SK-N-SH (cell line): ENCODE measurements at regions not wholly inside any gene's neighbourhood (a gene's known extent, or its start where the extent isn't known, plus 50 kb on each side); places are given as distances from the start of the nearest gene placed in this dataset.

Experiments used
- CTCF ChIA-PET: fragments of 300-600, 350-600 bp; formaldehyde crosslinking; extraction: SDS; loops from one replicate; lab custom pipeline; 2021; lab: Yijun Ruan, JAX
- POLR2A ChIA-PET: fragments of 350-600 bp; sonication (Branson Sonifier 250); formaldehyde crosslinking; extraction: SDS; loops from one replicate; lab custom pipeline; 2020; ENCODE audit warnings: antibody characterized with exemption, inconsistent platforms; lab: Yijun Ruan, JAX
- DNase-seq: peaks from one replicate; pipeline ENCODE4 v3.0.0; 2012
- H2AFZ ChIP-seq: fragments of 200-600 bp; sonication (generic); 2 replicates; pipeline ENCODE4 v1.8.1; 2016; ENCODE audit warnings: antibody characterized with exemption, mild to moderate bottlenecking, low read depth
- H3F3A ChIP-seq: fragments of 200-600 bp; sonication (generic); replicated peaks from 2 replicates; pipeline ENCODE3; 2016; ENCODE audit warnings: antibody characterized with exemption, mild to moderate bottlenecking; ENCODE audit not compliant: insufficient read depth
- H3K27ac ChIP-seq, 2 experiments: fragments of 200-500 bp in 1 of 2; fragments of 200-600 bp in 1 of 2; sonication (Bioruptor generic) in 1 of 2; sonication (generic), shearing (Covaris generic) in 1 of 2; 2 replicates each; pipeline versions ENCODE4 v1.5.1 to v1.6.1; 2014 to 2016; ENCODE audit warnings: low read depth in 2 of 2, inconsistent platforms in 1 of 2, low read length in 1 of 2, mild to moderate bottlenecking in 1 of 2, mixed read lengths in 1 of 2
- H3K27me3 ChIP-seq: fragments of 200-600 bp; sonication (generic), shearing (Covaris generic); 2 replicates; pipeline ENCODE4 v1.6.1; 2016; ENCODE audit warnings: mixed run types; ENCODE audit not compliant: insufficient read depth
- H3K36me3 ChIP-seq, 2 experiments: fragments of 200-500 bp in 1 of 2; fragments of 200-600 bp in 1 of 2; sonication (Bioruptor generic) in 1 of 2; sonication (generic) in 1 of 2; replicated peaks in 1 of 2; 2 replicates each; pipeline versions ENCODE3 to v1.5.1; 2014 to 2016; ENCODE audit warnings: low read length in 1 of 2, mild to moderate bottlenecking in 1 of 2; ENCODE audit not compliant: insufficient read depth in 2 of 2, control insufficient read depth in 1 of 2
- H3K4me1 ChIP-seq, 2 experiments: fragments of 200-500 bp in 1 of 2; fragments of 200-600 bp in 1 of 2; sonication (Bioruptor generic) in 1 of 2; sonication (generic), shearing (Covaris generic) in 1 of 2; 2 replicates each; pipeline versions ENCODE4 v1.5.1 to v1.6.1; 2014 to 2016; ENCODE audit warnings: low read depth in 1 of 2, low read length in 1 of 2, mixed run types in 1 of 2; ENCODE audit not compliant: insufficient read depth in 2 of 2, control insufficient read depth in 1 of 2
- H3K4me2 ChIP-seq: fragments of 200-600 bp; sonication (generic), shearing (Covaris generic); 2 replicates; pipeline ENCODE4 v1.6.1; 2017; ENCODE audit warnings: mixed run types
- H3K4me3 ChIP-seq, 2 experiments: fragments of 200-500 bp in 1 of 2; fragments of 200-600 bp in 1 of 2; sonication (Bioruptor generic) in 1 of 2; sonication (generic), shearing (Covaris generic) in 1 of 2; 2 replicates each; pipeline versions ENCODE4 v1.5.1 to v1.8.1; 2014 to 2016; ENCODE audit warnings: low read depth in 2 of 2, inconsistent platforms in 1 of 2, low read length in 1 of 2, mild to moderate bottlenecking in 1 of 2, mixed read lengths in 1 of 2, moderate library complexity in 1 of 2
- H3K79me2 ChIP-seq: fragments of 200-600 bp; sonication (generic); 2 replicates; pipeline ENCODE4 v1.8.1; 2017; ENCODE audit warnings: mild to moderate bottlenecking; ENCODE audit not compliant: insufficient read depth
- H3K9ac ChIP-seq: fragments of 200-600 bp; sonication (generic); 2 replicates; pipeline ENCODE4 v1.6.1; 2017; ENCODE audit warnings: mixed run types
- H3K9me2 ChIP-seq: fragments of 200-600 bp; sonication (generic); 2 replicates; pipeline ENCODE4 v1.6.1; 2017; ENCODE audit warnings: mixed run types
- H3K9me3 ChIP-seq: fragments of 200-600 bp; sonication (generic); 2 replicates; pipeline ENCODE4 v1.6.1; 2017; ENCODE audit warnings: mixed run types, mild to moderate bottlenecking, moderate library complexity
- H4K20me1 ChIP-seq: fragments of 200-600 bp; sonication (generic); 2 replicates; pipeline ENCODE4 v1.6.1; 2017; ENCODE audit warnings: mild to moderate bottlenecking, mixed run types; ENCODE audit not compliant: insufficient read depth
- CHD2 ChIP-seq: fragments of 150-350 bp; IDR thresholded peaks from 2 replicates; pipeline ENCODE4 v1.6.1; 2018; ENCODE audit warnings: low read length; ENCODE audit not compliant: partially characterized antibody
- EZH2phosphoT487 ChIP-seq: fragments of 200-600 bp; sonication (generic); IDR thresholded peaks from 2 replicates; pipeline ENCODE4 v1.6.1; 2017; ENCODE audit warnings: low read depth, mixed run types, mild to moderate bottlenecking, antibody characterized with exemption, moderate library complexity, borderline replicate concordance
- GABPA ChIP-seq: IDR thresholded peaks from 2 replicates; pipeline ENCODE4 v1.4.0; 2012; ENCODE audit warnings: low read depth, mild to moderate bottlenecking
- GATA2 ChIP-seq: sonication (generic); formaldehyde crosslinking; IDR thresholded peaks from 2 replicates; pipeline ENCODE4 v1.5.0; 2020; ENCODE audit warnings: mild to moderate bottlenecking, missing genetic modification reagents
- JUND ChIP-seq: IDR thresholded peaks from 2 replicates; pipeline ENCODE4 v1.4.0; 2012
- MXI1 ChIP-seq: IDR thresholded peaks from 2 replicates; pipeline ENCODE4 v1.6.1; 2012; ENCODE audit warnings: mild to moderate bottlenecking, low read depth, low read length, improper control_type of control experiment
- NRF1 ChIP-seq: IDR thresholded peaks from 2 replicates; pipeline ENCODE4 v1.6.1; 2012; ENCODE audit warnings: low read depth, mild to moderate bottlenecking, low read length
- RCOR1 ChIP-seq: fragments of 150-350 bp; IDR thresholded peaks from 2 replicates; pipeline ENCODE4 v1.6.1; 2017; ENCODE audit warnings: antibody characterized with exemption, low read length
- RFX5 ChIP-seq: IDR thresholded peaks from 2 replicates; pipeline ENCODE4 v1.6.1; 2012; ENCODE audit warnings: mild to moderate bottlenecking, improper control_type of control experiment, low read length
- SIN3A ChIP-seq: IDR thresholded peaks from 2 replicates; pipeline ENCODE4 v1.6.1; 2012; ENCODE audit warnings: low read depth, mild to moderate bottlenecking, low read length, moderate library complexity, borderline replicate concordance
- TEAD4 ChIP-seq: IDR thresholded peaks from 2 replicates; pipeline ENCODE4 v1.4.0; 2012; ENCODE audit warnings: mild to moderate bottlenecking, borderline replicate concordance; ENCODE audit not compliant: insufficient read depth
- YY1 ChIP-seq: IDR thresholded peaks from 2 replicates; pipeline ENCODE4 v1.4.0; 2012; ENCODE audit warnings: low read depth, mild to moderate bottlenecking
- ZBTB33 ChIP-seq: IDR thresholded peaks from 2 replicates; pipeline ENCODE4 v1.4.0; 2012; ENCODE audit warnings: low read depth, borderline replicate concordance
- WGBS: methylation state at CpG from one replicate; pipeline ENCODE4 v1.1.6; 2017; ENCODE audit warnings: low lambda C conversion rate; 5-methylcytosine and 5-hydroxymethylcytosine counted together
- TF ChIP-seq, protein P1 (sequence below): IDR thresholded peaks from 2 replicates; pipeline ENCODE4 v1.6.1; 2012; ENCODE audit warnings: mild to moderate bottlenecking, low read depth, low read length, moderate library complexity
- TF ChIP-seq, protein P2 (sequence below): fragments of 150-350 bp; IDR thresholded peaks from 2 replicates; pipeline ENCODE4 v1.6.1; 2016; ENCODE audit warnings: mild to moderate bottlenecking, low read depth, low read length
- TF ChIP-seq, protein P3 (sequence below): IDR thresholded peaks from 2 replicates; pipeline ENCODE4; 2012

GRCh38 chr18:56294484-56295183 lies 343.8 kb downstream of the TXNL1 start (continued):
- TF ChIP-seq, protein P1, sequence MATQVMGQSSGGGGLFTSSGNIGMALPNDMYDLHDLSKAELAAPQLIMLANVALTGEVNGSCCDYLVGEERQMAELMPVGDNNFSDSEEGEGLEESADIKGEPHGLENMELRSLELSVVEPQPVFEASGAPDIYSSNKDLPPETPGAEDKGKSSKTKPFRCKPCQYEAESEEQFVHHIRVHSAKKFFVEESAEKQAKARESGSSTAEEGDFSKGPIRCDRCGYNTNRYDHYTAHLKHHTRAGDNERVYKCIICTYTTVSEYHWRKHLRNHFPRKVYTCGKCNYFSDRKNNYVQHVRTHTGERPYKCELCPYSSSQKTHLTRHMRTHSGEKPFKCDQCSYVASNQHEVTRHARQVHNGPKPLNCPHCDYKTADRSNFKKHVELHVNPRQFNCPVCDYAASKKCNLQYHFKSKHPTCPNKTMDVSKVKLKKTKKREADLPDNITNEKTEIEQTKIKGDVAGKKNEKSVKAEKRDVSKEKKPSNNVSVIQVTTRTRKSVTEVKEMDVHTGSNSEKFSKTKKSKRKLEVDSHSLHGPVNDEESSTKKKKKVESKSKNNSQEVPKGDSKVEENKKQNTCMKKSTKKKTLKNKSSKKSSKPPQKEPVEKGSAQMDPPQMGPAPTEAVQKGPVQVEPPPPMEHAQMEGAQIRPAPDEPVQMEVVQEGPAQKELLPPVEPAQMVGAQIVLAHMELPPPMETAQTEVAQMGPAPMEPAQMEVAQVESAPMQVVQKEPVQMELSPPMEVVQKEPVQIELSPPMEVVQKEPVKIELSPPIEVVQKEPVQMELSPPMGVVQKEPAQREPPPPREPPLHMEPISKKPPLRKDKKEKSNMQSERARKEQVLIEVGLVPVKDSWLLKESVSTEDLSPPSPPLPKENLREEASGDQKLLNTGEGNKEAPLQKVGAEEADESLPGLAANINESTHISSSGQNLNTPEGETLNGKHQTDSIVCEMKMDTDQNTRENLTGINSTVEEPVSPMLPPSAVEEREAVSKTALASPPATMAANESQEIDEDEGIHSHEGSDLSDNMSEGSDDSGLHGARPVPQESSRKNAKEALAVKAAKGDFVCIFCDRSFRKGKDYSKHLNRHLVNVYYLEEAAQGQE, result no peak
- TF ChIP-seq, all 33 proteins: peak for 0

DNA sequence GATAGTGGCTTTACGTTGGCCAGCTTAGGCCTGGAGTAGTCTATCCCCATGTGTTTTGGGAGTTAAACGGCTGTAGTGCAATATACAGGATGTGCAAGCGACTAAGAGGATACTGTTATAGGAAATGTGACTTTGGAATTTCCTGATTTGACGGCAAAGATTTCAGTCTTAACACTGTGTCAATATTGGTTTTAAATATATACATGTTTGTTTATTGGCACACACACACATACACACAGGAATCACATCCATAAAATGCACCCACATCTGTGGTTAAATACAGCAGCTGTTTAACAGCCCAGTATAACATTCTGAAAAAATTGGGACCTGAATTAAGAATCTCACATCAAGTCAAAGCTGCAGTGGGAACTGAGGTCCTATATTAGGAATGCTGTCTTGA lies 347.1 kb downstream of the TXNL1 start:
- H3K4me1 ChIP-seq, result peaks cover 0 to 7% of the 10 kb centered on the region in 2 experiments; a peak in 1 of 4 replicates
- no peaks in the 10 kb centered on the region for H3K27me3 ChIP-seq
- H3K9me2 ChIP-seq, result no peaks in the 10 kb centered on the region
- CTCF ChIA-PET, result interaction anchor here (0.8 kb wide), 1 partner anchor 11 kb away, joined by 3 read pairs; no protein-coding TSS in a partner anchor
- H3K27ac ChIP-seq, result no peak overlapping the region
- H3K4me2 ChIP-seq, result no peak overlapping the region
- TF ChIP-seq ZBTB33 (no peak), RCOR1 (no peak), EZH2phosphoT487 (no peak), SIN3A (no peak), YY1 (no peak), TEAD4 (no peak), JUND (no peak), NRF1 (no peak), GATA2 (no peak), MXI1 (no peak), GABPA (no peak), RFX5 (no peak), CHD2 (no peak)
- TF ChIP-seq, protein P2, sequence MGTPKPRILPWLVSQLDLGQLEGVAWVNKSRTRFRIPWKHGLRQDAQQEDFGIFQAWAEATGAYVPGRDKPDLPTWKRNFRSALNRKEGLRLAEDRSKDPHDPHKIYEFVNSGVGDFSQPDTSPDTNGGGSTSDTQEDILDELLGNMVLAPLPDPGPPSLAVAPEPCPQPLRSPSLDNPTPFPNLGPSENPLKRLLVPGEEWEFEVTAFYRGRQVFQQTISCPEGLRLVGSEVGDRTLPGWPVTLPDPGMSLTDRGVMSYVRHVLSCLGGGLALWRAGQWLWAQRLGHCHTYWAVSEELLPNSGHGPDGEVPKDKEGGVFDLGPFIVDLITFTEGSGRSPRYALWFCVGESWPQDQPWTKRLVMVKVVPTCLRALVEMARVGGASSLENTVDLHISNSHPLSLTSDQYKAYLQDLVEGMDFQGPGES, result no peak
- TF ChIP-seq, protein P1, result no peak
- TF ChIP-seq, protein P3, sequence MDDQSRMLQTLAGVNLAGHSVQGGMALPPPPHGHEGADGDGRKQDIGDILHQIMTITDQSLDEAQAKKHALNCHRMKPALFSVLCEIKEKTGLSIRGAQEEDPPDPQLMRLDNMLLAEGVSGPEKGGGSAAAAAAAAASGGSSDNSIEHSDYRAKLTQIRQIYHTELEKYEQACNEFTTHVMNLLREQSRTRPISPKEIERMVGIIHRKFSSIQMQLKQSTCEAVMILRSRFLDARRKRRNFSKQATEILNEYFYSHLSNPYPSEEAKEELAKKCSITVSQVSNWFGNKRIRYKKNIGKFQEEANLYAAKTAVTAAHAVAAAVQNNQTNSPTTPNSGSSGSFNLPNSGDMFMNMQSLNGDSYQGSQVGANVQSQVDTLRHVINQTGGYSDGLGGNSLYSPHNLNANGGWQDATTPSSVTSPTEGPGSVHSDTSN, result no peak
- H3K36me3 ChIP-seq, result no peaks in the 10 kb centered on the region
- H3K4me3 ChIP-seq, result no peak overlapping the region
- no peak overlapping the region for H3K9ac ChIP-seq
- 70% methylated on average over 4 of the region's 4 CpGs for WGBS
- no peaks in the 10 kb centered on the region for H4K20me1 ChIP-seq
- no peaks in the 10 kb centered on the region for H3F3A ChIP-seq
- no peaks in the 10 kb centered on the region for H3K79me2 ChIP-seq
- H2AFZ ChIP-seq, result no peak overlapping the region
- no peaks in the 10 kb centered on the region for H3K9me3 ChIP-seq
- no peak for DNase-seq
- POLR2A ChIA-PET, result no interaction called here
